Colon (tissue), 2 donors: ENCODE measurements at regions not wholly inside any gene's neighbourhood (a gene's known extent, or its start where the extent isn't known, plus 50 kb on each side); places are given as distances from the start of the nearest gene placed in this dataset.
"Not testable (repeated sequence)": the region's sequence is repeated elsewhere in the genome, so short reads cannot be mapped to it uniquely, and the experiment has no call there.

Experiments used
- FAIRE-seq: peaks from 2 replicates; lab custom pipeline; 2012; peaks lifted over from hg19 to GRCh38; lab: Jason Lieb, UNC
- donor health status: control.
- donor health status: control.

DNA sequence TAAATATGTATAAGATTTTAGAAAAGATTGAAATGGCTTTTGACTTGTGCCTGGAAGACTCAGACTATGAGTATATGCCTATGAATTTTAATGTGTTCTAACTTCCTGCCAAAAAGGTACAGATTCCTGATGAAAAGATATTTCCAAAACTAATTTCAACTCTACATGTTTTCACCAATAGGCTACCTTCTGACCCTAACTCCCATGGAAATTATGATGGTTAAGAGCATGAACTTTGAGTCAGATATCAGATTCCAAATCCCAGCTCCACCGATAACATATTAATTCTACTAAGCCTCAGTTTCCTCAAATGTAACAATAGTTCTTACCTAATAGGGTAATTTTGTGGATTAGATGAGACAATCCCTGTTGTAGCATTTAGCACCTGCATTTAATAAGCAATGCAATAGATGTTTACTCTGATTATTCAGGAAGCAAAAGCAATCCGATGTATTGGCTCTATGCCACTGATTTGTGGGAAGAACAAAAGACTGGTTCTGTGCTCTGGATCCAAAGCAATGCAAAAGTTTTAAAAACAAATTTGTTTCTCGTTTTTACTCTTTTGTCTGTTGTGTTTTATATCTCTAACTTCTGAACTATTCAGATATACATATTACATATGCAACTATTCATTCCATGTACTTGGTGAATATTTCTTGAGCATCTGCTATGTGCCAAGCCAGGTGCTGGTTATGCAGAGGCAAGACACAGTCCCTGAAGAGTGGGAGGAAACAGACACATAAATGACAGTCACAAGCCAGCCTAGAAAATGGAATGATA, 115.4 kb downstream of the GATA6 start:
- no peak for FAIRE-seq

DNA sequence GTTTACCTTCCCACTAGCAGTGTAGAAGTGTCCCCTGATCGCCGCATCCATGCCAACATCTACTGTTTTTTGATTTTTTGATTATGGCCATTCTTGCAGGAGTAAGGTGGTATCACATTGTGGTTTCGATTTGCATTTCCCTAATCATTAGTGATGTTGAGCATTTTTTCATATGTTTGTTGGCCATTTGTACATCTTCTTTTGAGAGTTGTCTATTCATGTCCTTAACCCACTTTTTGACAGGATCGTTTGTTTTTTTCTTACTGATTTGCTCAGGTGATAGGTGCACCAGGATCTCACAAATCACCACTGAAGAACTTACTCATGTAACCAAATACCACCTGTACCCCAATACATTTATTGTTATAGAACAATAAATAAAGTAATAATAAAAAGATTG, 114.5 kb downstream of the GATA6 start:
- not testable (repeated sequence) for FAIRE-seq

DNA sequence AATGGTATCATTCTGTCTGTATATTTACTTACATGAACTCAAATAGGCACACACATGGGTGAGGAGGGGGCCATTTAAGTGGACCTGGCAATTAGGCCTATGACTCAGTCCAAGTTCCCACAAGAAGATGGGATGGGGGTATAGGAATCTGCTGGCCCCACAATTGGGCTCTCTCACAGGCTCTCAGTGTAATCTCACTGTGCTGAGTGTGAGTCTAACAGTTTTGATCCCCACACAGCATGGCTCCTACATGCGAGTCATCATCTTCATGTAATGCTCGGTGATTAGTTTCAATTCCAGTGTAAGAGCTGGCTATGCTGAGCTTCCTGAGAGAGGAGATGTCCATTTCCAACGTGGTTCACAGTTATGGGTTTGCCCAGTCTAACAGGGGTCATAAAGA, 114.0 kb downstream of the GATA6 start:
- no peak for FAIRE-seq

DNA sequence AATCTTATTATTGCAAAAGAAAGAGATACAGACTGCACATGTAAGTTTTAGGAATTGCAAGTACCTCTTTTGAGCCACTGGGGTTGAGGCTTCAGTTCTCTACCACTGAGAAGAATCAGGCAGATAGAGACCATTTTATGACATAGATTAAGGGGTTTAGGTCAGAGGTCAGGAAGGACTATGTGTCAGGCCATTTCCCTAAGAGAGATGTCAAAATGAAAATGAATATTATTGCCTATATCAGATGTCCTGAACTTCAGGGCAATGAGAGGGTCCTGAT, 113.7 kb downstream of the GATA6 start:
- no peak for FAIRE-seq

DNA sequence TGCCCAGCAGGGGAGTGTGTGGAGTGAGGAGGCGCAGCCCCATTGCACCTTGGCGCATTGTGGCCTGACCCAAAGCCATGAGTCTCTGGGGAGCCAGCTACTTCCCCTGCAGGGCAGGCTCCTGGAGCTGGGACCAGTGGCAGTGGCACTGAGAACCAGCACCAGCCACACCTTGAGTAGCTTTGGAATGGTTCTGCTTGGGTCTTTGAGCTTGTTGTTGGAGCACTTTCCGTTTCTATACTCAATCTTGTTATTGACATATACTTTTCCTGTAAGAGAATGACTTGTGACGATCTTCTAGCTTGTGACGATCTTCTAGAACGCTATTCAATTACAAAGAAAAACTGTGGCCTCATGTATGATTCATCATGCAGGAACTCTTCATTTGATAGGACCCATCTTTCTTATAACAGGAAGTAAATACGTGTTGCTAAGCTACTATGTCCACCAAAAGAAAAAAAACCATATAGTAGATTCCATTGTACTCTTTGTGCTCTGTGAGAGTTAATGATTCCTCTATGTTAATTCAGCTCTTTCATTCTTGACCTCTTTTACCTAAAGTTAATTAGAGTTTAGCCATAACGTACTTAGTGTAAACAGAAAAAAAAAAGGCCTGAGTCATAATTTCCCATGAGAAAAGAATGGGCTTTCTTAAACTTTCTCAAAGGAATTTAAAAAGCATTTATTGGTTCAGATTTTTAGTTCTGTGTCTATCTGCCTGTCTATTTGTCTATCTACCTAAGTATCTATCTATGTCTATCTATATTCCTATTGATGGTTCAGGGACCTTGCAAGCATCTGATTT, 113.1 kb downstream of the GATA6 start:
- peak; percentile 82 for FAIRE-seq

DNA sequence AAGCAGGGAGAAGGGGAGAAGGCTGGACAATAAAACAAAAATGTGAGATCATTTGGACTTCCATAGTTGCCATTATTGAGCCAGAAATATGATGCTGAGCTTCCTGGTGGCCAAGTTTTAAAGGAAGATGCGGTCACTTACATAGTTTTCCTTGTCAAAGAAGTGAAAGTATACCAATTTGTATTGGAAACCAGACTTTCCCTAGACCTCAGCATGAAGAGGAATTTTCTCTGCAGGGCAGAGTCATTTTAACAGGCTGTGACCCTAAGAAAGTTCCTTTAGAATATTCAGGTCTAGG, 111.0 kb downstream of the GATA6 start:
- no peak for FAIRE-seq

DNA sequence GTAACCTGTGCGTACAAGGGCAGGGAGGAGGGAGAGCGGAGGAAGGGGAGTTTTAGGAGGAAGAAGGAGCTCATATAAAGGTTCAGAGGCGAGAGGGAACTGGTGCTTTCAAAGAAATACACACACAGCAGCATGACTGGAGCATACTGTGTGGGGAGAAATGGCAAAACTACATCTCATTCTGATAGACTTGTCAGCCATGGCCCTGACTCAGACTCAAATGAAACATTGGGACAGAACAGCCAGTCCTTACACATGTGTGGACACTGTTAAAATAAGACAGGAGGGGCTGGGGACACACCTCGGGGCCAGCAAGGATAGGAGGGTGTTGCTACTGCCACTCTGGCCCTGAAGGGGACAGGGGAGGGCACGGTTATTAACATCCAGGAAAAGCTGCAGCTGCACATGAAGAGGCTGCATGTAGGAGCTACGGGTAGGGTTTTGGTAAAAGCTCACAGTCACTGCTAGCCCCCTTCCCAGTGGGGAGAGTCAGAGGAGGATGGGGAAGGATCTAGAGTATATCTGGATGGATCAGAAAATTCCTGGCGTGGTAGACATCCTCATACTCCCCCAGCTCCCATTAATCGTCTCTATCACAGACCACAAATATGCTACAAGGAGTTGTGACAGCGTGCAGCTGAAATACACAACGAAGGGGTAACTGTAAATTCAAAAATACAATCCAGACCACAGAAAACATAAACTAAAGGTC, 110.5 kb downstream of the GATA6 start:
- no peak for FAIRE-seq

DNA sequence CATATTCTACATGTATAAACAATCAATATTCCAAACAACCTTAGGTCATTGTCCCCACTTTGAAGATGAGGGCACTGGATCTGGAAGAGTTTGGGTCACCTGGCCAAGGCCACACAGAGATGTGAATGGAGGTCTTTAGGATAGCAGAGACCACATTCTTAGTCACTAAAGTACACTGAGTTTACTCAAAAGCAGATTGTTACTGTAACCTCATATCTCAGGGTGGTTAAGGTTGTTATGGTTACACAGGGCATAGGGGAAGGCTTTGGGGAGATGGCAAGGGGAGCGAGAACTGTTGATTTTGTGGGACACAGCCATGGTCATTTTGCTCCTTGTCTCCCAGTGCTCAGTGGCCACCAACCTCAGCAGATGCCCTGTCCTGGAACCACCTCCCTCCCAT, 109.4 kb downstream of the GATA6 start:
- FAIRE-seq: no peak

DNA sequence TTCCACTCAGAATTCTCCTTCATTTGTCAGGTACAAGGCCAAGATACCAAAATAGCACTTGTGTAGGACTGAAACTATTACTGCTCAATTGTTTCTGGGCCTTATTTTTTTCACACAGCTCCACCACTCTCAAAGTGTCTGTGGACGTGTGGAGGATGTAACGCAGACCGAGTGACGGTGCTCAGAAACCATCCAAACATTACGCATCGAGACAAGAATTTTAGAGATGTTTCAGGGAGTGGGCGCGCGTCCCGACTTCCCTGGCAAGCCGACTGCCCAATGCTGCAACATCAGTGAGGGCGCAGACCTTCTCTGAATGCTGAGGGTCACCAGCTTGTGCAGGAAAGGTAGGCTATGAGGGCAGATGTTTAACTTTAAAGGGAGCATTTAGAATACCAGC, 108.4 kb downstream of the GATA6 start:
- no peak for FAIRE-seq

DNA sequence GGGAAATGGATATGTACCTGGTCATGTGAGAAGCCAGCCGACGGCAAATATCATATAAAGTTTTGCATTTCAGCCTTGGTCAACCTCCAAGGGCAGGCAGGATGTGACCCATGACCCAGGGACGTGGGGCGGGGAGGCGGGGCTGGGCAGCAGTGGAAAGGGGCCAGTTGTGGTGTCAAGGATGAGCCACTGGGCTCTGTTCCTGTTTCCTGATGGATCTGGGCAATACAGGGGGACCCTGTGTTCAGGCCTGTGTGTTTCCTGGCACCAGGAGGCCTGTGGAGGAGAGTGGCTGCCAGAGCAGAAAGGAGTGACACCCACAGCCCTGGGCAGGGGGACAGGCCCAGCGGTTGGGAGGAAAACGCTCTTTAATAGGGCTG, 106.9 kb downstream of the GATA6 start:
- FAIRE-seq: no peak

DNA sequence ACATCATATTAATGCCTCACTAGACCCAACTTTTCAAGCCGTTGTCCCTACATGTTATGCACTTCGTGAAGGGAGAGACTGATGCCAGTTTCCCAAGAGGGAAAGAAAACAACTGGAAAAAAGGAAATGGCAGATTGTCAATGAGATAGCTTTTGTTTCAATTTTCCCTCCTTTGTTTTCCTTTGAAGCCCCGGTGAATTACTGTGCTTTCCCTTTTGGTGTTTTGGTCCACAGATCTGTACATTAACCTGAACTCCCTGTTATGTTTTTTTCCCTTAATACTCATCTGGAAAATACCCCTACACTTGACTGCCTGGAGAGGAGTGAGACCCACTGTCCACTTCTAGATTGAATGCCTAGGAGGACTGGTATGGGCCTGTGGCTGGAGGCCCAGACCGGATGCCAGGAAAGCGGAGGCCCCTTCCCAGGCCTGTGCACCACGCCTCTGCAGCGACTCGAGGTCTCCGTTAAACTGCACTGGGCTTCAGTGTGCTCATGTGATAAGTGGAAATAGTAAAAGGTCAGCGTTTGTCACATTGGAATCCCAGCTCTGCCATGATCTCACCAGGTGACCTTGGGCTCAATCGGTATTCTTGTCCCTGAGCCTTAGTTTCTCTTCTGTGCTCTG, 106.4 kb downstream of the GATA6 start:
- FAIRE-seq: no peak

DNA sequence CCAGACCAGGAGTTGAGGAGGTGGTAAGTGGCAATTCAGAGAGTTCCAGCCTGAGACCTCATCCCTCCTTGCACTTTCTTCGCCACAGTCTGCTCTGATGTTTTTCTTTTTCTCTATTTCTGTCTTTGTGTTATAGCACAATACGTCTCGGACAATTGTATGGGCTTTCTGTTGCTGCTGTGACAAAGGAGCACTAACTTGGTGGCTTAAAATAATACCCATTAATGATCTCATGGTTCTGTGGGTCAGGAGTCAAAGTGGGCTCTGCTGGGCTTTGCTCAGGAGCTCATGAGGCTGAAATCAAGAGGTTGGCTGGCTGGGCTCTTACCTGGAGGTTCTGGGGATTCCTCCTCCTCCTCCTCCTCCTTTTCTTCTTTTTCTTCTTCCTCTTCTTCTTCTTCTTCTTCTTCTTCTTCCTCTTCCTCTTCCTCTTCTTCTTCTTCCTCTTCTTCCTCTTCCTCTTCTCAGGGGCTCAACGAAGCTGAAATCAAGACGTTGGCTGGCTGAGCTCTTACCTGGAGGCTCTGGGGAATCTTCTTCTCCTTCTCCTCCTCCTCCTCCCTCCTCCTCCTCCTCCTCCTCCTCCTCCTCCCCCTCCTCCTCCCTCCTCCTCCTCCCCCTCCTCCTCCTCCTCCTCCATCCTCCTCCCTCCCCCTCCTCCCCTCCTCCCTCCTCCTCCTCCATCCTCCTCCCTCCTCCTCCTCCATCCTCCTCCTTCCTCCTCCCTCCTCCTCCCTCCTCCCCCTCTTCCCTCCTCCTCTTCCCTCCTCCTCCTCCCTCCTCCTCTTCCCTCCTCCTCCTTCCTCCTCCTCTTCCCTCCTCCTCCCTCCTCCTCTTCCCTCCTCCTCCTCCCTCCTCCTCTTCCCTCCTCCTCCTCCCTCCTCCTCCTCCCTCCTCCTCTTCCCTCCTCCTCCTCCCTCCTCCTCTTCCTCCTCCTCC, 104.0 kb downstream of the GATA6 start:
- FAIRE-seq: no peak

DNA sequence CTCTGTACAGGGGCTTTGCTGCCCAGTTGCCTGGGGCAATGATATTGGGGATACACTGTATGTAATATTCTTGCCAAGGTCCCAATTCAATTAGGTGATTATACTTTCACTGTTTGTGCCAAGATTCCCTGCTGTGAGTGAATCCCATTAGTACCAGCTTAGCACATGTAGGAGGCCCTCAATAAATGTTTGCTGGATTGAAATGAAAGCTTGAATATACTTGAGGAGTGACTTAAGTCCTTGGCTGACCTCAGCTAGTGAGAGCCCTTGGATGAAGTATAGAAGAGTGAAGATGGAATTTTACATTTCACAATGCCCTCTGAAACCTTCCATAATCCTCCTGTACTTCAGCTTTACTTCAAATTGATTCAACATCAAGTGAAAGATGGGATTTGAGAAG, 102.9 kb downstream of the GATA6 start:
- no peak for FAIRE-seq

DNA sequence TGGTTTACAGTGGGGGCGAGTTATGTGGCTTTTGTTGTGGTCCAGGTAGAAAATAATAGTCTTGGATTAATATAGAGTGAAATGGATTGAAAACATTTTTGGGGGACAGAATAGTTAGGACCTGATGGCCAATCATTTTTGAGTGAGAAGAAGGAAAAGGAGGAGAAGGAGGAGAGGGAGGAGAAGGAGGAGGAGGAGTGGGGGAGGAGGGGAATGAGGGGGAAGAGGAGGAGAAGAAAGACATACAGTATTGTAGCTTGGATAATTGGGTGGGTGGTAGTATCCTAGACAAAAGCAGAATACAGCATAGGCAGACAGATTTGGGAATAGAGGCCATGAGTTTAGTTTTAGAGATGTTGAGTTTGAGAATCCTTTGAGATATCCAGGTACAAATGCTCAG, 101.6 kb downstream of the GATA6 start:
- no peak for FAIRE-seq

DNA sequence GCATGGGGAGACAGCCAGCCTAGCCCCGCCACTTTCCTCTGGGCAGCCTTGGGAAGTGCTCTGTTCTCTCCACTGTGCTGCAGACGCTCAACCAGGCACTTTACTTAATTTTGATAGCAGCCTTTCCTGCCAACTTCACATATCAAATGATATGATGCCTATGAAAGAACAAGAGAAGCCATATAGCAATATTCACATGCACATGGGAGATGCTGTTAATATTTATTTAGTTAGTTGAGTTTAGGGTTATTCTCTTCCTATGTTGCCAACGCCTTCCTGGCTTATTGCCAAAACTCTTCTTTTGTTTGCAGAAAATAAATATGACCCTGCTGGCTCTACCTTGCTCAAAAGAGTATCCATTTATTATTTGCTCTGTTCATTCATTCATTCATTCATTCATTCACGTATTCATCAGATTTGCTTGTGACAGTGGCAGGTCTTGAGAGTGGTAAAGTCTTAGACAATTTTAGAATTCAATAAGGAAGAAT, 99.3 kb downstream of the GATA6 start:
- no peak for FAIRE-seq

DNA sequence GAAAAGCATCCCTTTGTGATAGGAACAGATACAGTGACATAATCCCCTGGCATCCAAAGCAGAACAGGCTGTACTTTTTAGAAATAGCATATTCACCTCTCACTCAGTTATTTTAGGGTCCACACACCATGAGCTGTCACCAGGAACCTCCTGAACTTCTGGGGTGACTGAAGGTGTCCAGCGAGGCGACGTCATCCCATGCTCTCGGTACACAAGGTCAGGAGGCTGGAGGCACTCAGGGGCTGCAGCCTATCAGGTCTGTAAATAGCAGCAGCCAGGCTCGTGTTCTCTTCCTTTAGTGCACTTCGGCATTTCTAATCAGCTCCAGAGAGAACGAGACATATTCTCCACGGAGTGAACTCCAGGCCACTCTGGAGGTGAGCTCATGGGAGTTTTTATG, 98.3 kb downstream of the GATA6 start:
- no peak for FAIRE-seq

DNA sequence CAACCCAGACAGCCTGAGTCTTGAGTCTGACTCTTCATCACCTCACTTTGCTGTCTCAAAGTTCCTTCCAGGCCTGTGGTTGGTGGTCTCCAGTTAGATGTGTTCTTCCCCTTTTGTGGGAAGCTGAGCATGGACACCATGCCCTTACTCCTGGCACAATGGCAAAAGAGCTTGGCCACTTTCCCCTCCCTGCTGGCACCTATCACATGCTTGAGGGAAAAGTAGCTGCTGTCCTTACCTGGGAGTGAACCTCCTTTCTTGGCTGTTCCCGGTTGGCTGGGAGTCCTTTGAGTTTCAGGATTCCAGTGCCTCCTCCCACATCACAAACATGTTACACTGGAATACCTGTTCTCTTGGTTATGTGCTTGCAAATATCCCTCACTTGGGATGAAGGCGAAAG, 97.8 kb downstream of the GATA6 start:
- no peak for FAIRE-seq

DNA sequence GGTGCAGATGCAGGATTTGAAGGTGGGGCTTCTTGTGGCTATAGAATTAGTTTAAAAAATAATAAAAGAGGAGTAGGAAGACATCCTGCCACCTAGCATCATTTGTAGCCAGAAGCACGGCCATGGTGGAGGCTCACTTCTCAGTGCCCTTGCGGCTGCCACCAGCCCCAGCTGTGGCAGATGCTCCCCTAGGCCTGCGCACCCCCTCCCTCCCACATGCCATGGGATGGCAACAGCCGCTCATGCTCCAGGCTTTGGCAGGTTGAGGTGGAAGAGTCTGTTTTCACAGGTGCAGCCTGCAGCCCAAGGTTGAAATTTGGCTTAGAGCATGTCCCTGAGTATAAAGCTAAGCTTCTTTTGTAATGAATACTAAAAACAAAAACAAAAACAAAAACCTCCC, 96.4 kb downstream of the GATA6 start:
- FAIRE-seq: no peak

DNA sequence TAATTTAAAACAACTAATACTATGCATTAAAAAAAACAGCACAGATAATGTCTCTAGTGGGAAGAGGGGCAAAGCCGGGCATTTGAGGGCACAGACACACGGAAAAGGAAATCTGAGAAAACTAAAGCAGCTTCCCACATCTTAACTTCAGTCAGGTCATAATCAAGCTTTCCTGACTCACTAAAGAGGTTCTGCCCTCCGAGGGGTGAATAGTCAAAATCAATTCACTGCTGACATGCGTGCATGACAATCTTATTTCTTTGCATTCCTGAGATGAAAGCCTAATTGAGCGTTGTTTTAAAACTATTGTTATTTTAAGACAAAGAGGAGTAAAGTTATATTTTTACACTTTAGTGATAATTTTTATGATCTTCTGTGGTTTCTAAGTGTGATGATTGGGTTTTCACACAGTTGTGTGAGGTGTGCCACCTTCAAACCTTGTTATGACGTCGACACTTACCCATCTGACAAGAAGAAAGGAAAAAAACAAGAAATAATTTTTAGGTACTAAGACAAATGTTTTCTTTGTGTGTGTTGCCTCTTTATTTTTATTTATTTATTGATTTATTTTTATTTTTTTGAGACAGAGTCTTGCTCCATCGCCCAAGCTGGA, 90.9 kb downstream of the GATA6 start:
- FAIRE-seq: no peak

DNA sequence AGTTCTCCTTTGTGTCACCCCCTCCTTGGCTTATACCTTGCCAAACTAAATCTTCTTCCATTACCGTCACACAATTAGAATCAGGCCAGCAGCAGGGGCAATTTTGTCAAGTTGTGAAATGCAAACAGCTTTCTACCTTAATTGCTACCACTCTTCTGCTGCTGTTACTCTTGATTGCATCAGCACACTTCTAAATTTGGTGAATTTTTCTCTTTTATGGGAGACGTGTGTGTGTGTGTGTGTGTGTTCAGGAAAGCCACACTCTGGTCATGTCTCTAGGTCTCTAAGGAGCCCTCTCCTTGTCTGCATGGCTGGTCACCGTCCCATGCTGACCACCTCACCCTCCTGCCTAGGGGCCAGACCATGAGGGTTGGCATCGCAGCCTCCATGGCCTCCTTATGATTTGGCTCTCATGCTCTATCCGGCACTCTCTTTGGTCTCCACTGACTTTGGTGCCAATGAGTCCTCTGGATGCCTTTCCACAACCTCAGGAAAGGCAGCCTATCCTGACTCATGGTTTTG, 87.7 kb downstream of the GATA6 start:
- FAIRE-seq: no peak

DNA sequence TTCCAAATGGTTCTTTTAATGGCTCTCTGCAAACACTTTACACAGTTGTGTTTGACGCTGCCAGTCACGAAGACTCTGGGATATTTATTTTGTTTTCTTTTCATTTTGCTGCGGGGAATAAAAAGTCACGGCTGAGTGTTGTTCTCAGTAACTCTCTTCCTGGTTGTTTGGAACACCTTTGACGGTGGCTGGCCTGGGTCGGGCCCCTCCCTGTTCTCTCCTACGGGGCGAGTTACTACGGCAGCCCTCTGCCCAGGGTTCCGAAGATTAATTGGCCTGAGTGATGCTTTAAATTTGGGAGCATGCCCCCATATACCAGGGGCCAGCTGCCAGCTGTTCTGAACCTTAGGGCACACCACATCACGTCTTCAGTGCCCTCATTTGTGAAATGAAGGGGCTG, 84.7 kb downstream of the GATA6 start:
- no peak for FAIRE-seq
